ENCODE measurements at regions not wholly inside any gene's neighbourhood (a gene's known extent, or its start where the extent isn't known, plus 50 kb on each side); places are given as distances from the start of the nearest gene placed in this dataset.

GRCh38 chr5:35337340-35338156 lies 107.3 kb upstream of the PRLR start:
- TF ChIP-seq CTCF (IDR thresholded peaks at IDR 0.05; ENCODE audit: low read depth, low read length), result no peak
- no peak overlapping the region for H3K4me3 ChIP-seq (replicated peaks in 1 of 2; ENCODE audit: low read depth in 2 of 2, low read length in 2 of 2)
- no peak for DNase-seq (ENCODE audit: low read depth in 2 of 2)

DNA sequence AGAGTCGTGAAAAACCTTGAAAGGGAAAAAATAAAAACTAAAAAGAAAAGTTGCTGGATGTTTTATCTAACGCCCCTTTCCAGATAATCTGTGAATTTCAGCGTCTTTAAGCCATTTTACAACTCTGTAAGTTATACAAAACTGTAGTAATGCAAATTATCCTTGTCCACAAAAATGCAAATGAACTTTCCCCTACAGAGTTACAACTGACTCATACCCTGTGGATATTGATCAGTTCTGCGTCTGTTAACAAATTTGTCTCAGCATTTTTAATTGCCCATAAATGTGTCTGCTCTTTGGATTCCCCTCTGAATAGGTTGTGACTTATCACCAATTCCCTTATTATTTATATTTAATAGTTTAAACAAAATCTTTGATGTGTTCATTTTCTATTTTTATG lies 105.9 kb upstream of the PRLR start:
- TF ChIP-seq CTCF (IDR thresholded peaks at IDR 0.05; ENCODE audit: low read depth, low read length), result no peak
- no peak for DNase-seq (ENCODE audit: low read depth in 2 of 2)

DNA sequence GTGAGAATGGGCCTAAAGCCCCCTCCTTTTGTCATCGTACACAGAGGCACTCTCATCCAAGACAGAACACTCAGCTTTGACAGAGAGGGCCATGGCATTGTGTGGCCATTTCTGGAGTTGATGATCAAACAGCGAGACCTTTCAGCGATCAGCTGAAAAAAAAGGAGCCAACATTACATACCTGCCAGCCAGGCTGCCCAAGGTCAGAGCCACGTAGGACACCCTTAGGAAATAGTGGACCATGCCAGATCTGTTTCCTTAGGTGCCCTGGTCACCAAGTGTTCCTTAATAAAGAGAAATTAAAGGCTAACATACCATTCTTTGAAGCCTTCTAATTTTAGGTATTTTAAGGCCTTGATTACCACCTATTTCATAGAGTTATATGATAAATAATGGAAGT lies 105.5 kb upstream of the PRLR start:
- TF ChIP-seq CTCF (IDR thresholded peaks at IDR 0.05; ENCODE audit: low read depth, low read length), result no peak
- DNase-seq (ENCODE audit: low read depth in 2 of 2), result no peak
- no peak overlapping the region for H3K4me3 ChIP-seq (replicated peaks in 1 of 2; ENCODE audit: low read depth in 2 of 2, low read length in 2 of 2)

More for the DNA sequence above, 105.9 kb upstream of the PRLR start:
- no peak overlapping the region for H3K4me3 ChIP-seq (replicated peaks in 1 of 2; ENCODE audit: low read depth in 2 of 2, low read length in 2 of 2)

GRCh38 chr5:35333366-35333765 lies 103.1 kb upstream of the PRLR start:
- no peak for DNase-seq (ENCODE audit: low read depth in 2 of 2)
- no peak overlapping the region for H3K4me3 ChIP-seq (replicated peaks in 1 of 2; ENCODE audit: low read depth in 2 of 2, low read length in 2 of 2)
- no peak for TF ChIP-seq CTCF (IDR thresholded peaks at IDR 0.05; ENCODE audit: low read depth, low read length)

GRCh38 chr5:35331956-35332950 lies 102.0 kb upstream of the PRLR start:
- TF ChIP-seq CTCF (IDR thresholded peaks at IDR 0.05; ENCODE audit: low read depth, low read length), result no peak
- H3K4me3 ChIP-seq (replicated peaks in 1 of 2; ENCODE audit: low read depth in 2 of 2, low read length in 2 of 2), result no peak overlapping the region
- DNase-seq (ENCODE audit: low read depth in 2 of 2), result no peak

DNA sequence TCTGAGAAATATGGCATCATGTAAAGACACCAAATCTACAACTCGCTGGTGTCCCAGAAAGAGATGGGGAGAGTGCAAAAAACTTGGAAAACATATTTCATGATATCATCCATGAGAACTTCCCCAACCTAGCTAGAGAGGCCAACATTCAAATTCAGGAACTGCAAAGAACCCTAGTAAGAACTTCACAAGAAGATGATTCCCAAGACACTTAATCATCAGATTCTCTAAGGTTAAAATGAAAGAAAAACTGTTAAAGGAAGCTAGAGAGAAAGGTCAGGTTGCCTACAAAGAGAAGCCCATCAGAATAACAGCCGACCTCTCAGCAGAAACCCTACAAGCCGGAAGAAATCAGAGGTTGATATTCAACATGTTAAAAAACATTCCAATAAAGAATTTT lies 95.5 kb upstream of the PRLR start:
- no peak for DNase-seq (ENCODE audit: low read depth in 2 of 2)
- H3K4me3 ChIP-seq (replicated peaks in 1 of 2; ENCODE audit: low read depth in 2 of 2, low read length in 2 of 2), result no peak overlapping the region
- no peak for TF ChIP-seq CTCF (IDR thresholded peaks at IDR 0.05; ENCODE audit: low read depth, low read length)
